ENCODE measurements at regions not wholly inside any gene's neighbourhood (a gene's known extent, or its start where the extent isn't known, plus 50 kb on each side); places are given as distances from the start of the nearest gene placed in this dataset.

- ATAC-seq = no peak
- TF ChIP-seq SNAI2 (CRISPR knock-in tag; IDR thresholded peaks at IDR 0.05) (no peak), ZC3H10 (CRISPR knock-in tag; IDR thresholded peaks at IDR 0.05) (no peak), ISL1 (CRISPR knock-in tag; IDR thresholded peaks at IDR 0.05) (no peak), PATZ1 (CRISPR knock-in tag; IDR thresholded peaks at IDR 0.05; ENCODE audit: borderline replicate concordance) (no peak), ZNF565 (CRISPR knock-in tag; conservative IDR thresholded peaks at IDR 0.05; ENCODE audit: low read depth) (no peak), ARNTL (CRISPR knock-in tag; IDR thresholded peaks at IDR 0.05; ENCODE audit: borderline replicate concordance, low read depth) (no peak), CSDC2 (CRISPR knock-in tag; IDR thresholded peaks at IDR 0.05) (no peak), GLIS3 (CRISPR knock-in tag; IDR thresholded peaks at IDR 0.05) (no peak), RARB (CRISPR knock-in tag; IDR thresholded peaks at IDR 0.05) (no peak), CREB5 (CRISPR knock-in tag; IDR thresholded peaks at IDR 0.05; ENCODE audit: low read depth) (no peak), TSHZ2 (CRISPR knock-in tag; IDR thresholded peaks at IDR 0.05) (no peak), ZFP3 (CRISPR knock-in tag; IDR thresholded peaks at IDR 0.05) (no peak), ZNF8 (CRISPR knock-in tag; IDR thresholded peaks at IDR 0.05) (no peak), ESRRG (CRISPR knock-in tag; IDR thresholded peaks at IDR 0.05) (no peak), BACH2 (CRISPR knock-in tag; IDR thresholded peaks at IDR 0.05; ENCODE audit: borderline replicate concordance) (no peak), PPARA (CRISPR knock-in tag; IDR thresholded peaks at IDR 0.05; ENCODE audit: borderline replicate concordance) (no peak), CSRNP3 (CRISPR knock-in tag; IDR thresholded peaks at IDR 0.05) (no peak), TCF4 (CRISPR knock-in tag; IDR thresholded peaks at IDR 0.05; ENCODE audit: borderline replicate concordance) (no peak)
Observed at GRCh38 chr2:16009560-16009959, 69.2 kb downstream of the MYCN start.

- no peak for ATAC-seq
- TF ChIP-seq ZFP30 (CRISPR knock-in tag; IDR thresholded peaks at IDR 0.05) (no peak), CSRNP3 (CRISPR knock-in tag; IDR thresholded peaks at IDR 0.05) (no peak), PATZ1 (CRISPR knock-in tag; IDR thresholded peaks at IDR 0.05; ENCODE audit: borderline replicate concordance) (no peak), TOX (CRISPR knock-in tag; IDR thresholded peaks at IDR 0.05; ENCODE audit: borderline replicate concordance) (no peak), RARB (CRISPR knock-in tag; IDR thresholded peaks at IDR 0.05) (no peak), ZFP3 (CRISPR knock-in tag; IDR thresholded peaks at IDR 0.05) (no peak), BACH2 (CRISPR knock-in tag; IDR thresholded peaks at IDR 0.05; ENCODE audit: borderline replicate concordance) (no peak), ESRRG (CRISPR knock-in tag; IDR thresholded peaks at IDR 0.05) (no peak), ZNF565 (CRISPR knock-in tag; conservative IDR thresholded peaks at IDR 0.05; ENCODE audit: low read depth) (no peak), ZNF70 (CRISPR knock-in tag; IDR thresholded peaks at IDR 0.05) (no peak), ISL1 (CRISPR knock-in tag; IDR thresholded peaks at IDR 0.05) (no peak), POU6F1 (CRISPR knock-in tag; IDR thresholded peaks at IDR 0.05; ENCODE audit: borderline replicate concordance, low read depth) (no peak), TCF4 (CRISPR knock-in tag; IDR thresholded peaks at IDR 0.05; ENCODE audit: borderline replicate concordance) (no peak), PPARA (CRISPR knock-in tag; IDR thresholded peaks at IDR 0.05; ENCODE audit: borderline replicate concordance) (no peak), OSR1 (CRISPR knock-in tag; IDR thresholded peaks at IDR 0.05) (no peak), GLIS3 (CRISPR knock-in tag; IDR thresholded peaks at IDR 0.05) (no peak), ARNTL (CRISPR knock-in tag; IDR thresholded peaks at IDR 0.05; ENCODE audit: borderline replicate concordance, low read depth) (no peak), TSHZ2 (CRISPR knock-in tag; IDR thresholded peaks at IDR 0.05) (no peak), ZNF8 (CRISPR knock-in tag; IDR thresholded peaks at IDR 0.05) (no peak)
Observed at GRCh38 chr2:16008856-16009255, 68.5 kb downstream of the MYCN start.
